Urothelium cell line (cell line): ENCODE measurements at regions not wholly inside any gene's neighbourhood (a gene's known extent, or its start where the extent isn't known, plus 50 kb on each side); places are given as distances from the start of the nearest gene placed in this dataset.

Source experiments
- DNase-seq: peaks from one replicate; pipeline ENCODE4 v3.0.0; 2011; ENCODE audit warnings: low spot score, mixed read lengths
- FAIRE-seq: peaks from 2 replicates; lab custom pipeline; 2011; peaks lifted over from hg19 to GRCh38; lab: Jason Lieb, UNC

GRCh38 chr6:23448281-23448680 lies 677.7 kb upstream of the NRSN1 start:
- no peak for FAIRE-seq
- DNase-seq, result no peak

DNA sequence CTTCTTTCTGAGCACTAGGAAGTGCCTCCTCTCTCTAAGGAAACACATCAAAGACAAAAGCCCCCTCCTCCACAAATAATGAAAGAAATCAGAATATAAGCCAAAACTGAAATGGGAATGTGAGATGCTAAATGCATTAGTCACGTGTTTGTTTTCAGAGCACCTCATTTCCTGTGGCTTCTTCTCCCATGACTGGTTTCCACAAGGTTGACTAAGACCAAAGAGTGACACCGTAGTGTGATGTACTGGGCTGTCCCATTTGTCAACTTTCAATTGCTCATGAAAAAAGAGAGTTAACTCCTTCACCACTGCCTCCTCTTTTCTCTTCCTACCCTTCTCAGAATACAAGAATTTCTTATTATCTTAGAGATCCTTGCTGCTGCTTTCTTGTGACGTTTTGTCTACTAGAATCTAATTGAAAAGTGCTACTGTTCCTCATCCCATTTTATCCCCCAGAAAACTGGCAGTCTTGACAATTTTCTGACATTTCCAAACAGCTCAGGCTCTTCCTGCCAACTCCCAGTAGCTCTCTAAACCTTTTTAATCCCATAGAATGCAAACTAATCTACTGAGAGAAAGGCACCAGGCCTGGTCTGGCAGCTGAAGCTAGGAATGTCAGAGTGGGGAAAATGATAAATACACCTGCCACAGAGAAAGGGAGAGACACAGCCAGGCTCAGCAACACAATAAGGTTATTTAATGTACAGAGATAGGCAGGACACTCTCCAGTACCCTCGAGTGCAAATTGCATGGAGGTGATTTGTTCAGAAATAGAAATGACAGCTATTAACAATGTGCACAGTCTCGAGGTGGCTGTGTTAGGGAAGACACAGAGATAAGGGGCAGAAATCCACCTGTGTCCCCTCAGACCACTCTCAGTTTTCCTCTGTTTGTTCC lies 671.7 kb upstream of the NRSN1 start:
- DNase-seq (peak; percentile 30), FAIRE-seq (no peak)

DNA sequence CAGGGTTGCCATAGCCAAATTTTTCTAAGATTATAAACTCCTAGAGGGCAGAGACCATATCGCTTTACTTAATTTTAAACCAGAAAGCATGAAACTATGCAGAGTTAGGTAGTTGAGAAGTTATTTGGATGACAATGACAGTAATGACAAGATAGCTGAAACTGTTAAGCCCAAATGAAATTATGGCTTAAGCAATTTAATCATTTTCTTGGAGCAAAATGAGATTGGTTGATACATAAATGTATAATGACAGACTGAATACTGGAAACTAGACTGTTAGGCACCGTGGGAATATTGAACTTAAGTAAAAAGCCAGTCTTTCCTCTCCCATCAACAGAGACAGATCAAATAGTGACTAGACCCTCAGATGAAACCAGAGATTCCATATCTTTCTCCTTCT lies 670.3 kb upstream of the NRSN1 start:
- FAIRE-seq (no peak), DNase-seq (no peak)

DNA sequence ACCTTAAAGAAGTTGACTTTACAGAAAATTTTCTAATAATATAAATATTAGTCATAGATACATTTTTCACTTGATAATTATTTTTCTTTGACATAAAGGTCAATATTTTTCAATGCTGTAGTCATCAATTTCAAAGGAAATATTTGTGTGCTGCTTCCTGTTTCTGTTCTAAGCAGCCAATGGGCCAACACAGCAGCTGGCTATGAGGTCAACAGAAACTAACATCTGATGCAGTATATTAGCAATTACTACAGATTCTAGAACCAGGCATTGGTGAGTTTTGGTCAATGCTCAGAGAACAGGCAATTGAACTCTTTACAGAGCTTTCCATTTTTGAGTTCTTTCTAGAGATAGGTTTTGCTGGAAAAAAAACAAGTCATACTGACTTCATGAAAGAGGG lies 669.6 kb upstream of the NRSN1 start:
- DNase-seq, result no peak

DNA sequence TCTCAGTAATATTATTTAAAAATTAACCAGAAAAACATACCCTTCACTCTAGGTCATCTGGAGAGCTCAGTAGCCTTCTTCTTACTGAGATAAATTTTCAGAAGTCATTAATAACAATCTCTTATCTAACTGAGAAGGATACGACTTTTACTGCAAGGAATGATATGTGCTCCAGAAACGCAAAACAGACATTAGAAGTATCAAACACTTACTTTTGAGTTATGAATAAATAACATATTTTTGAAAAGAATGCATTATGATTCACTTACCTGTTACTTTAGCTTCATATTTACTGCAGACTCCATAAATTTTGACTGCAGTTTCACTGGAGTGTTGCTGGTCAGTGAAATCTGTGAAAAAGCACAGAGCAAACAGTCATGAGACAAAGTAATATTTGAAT lies 668.7 kb upstream of the NRSN1 start:
- FAIRE-seq, result no peak

More for the DNA sequence above, 669.6 kb upstream of the NRSN1 start:
- FAIRE-seq, result no peak

GRCh38 chr6:23465912-23466311 lies 660.1 kb upstream of the NRSN1 start:
- FAIRE-seq (no peak), DNase-seq (no peak)

More for the DNA sequence above, 668.7 kb upstream of the NRSN1 start:
- no peak for DNase-seq

GRCh38 chr6:23477586-23477985 lies 648.4 kb upstream of the NRSN1 start:
- no peak for FAIRE-seq

GRCh38 chr6:23478312-23478711 lies 647.7 kb upstream of the NRSN1 start:
- no peak for FAIRE-seq
- no peak for DNase-seq

More at GRCh38 chr6:23477586-23477985, 648.4 kb upstream of the NRSN1 start:
- DNase-seq, result no peak

- DNase-seq (no peak), FAIRE-seq (no peak)
Measured at GRCh38 chr6:23483896-23484295, 642.1 kb upstream of the NRSN1 start.

DNA sequence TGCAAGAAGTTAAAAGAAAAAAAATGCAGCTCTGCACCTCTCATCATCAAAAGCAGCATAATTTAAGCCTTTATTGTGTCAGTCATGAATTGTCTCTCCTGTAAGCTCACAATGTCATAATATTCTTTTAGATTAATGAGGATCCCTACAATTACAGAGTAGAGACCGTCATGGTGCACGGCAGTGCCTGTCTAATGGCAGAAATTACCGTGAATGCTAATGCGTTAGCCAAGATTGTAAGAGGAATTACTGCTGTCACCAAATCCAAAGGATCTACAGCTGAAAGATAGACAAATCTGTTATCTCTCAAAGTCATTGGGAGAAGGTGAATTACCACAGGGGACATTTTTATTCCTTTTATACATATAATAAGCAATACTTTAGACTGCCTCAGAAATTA lies 631.6 kb upstream of the NRSN1 start:
- DNase-seq (no peak), FAIRE-seq (no peak)

DNA sequence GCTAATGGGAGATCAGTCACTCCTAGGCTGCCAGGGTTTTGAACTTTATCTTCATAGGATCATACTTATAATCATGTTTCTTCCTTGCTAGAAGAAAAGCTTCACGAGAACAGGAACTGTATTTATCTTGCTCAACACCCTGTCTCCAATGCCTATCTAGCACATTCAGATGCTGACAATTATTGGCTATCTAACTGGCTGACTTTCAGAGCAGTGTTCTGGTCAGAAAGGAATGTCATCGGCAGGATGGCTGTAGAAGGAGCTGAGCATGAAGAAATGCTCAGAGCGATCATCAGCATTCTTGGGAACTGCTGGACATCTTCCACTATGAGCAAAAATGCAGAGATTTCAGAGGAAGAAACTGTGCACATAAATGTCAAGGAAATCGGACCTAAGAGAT lies 628.0 kb upstream of the NRSN1 start:
- no peak for FAIRE-seq

DNA sequence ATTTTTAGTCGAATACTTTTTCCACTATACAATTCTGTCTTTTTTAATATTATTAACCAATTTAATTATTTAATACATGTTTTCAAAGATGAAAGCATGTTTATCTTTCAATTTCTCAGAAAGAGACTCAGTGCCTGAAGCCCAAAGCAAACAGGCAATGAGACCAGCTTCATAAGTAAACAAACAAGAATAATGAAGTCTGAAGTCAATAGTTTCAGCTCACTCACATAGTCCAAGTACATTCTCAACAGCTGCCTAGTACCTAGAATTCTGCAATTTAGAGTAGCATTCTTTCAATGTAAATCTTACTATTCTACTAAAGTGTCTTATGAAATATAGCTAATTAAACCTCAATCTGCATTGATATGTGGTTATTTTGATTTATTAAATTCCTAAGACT lies 626.5 kb upstream of the NRSN1 start:
- no peak for FAIRE-seq
- no peak for DNase-seq

More for the DNA sequence above, 628.0 kb upstream of the NRSN1 start:
- DNase-seq, result no peak

- FAIRE-seq, result no peak
- DNase-seq, result no peak
Measured at GRCh38 chr6:23503173-23503572, 622.8 kb upstream of the NRSN1 start.

- no peak for FAIRE-seq
- no peak for DNase-seq
Measured at GRCh38 chr6:23505026-23505425, 621.0 kb upstream of the NRSN1 start.

- FAIRE-seq, result no peak
Measured at GRCh38 chr6:23510778-23511510, 615.1 kb upstream of the NRSN1 start.

DNA sequence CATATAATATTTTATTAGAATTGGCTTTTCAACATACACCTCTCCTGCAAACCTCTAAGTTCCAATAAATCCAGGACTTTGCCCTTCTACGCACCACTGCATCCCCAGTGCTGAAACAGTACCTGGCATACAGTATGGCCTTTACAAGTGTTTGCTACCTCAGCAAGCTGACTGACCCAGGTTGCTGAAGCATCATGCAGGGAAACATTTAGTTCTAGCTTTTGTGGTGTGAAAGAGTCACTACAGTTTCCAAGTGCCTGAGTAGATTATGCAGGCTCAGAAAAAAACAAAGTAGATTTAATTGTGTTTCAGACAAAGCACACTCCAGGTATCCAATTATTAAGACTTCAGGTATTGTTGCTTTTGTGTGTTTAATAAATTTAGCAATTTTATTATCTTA lies 614.2 kb upstream of the NRSN1 start:
- FAIRE-seq (no peak), DNase-seq (no peak)

More at GRCh38 chr6:23510778-23511510, 615.1 kb upstream of the NRSN1 start:
- no peak for DNase-seq

- FAIRE-seq (no peak), DNase-seq (no peak)
Measured at GRCh38 chr6:23518294-23518693, 607.7 kb upstream of the NRSN1 start.

- FAIRE-seq (no peak), DNase-seq (no peak)
Measured at GRCh38 chr6:23522792-23523547, 603.0 kb upstream of the NRSN1 start.

GRCh38 chr6:23523771-23524170 lies 602.2 kb upstream of the NRSN1 start:
- DNase-seq, result no peak
- no peak for FAIRE-seq

DNA sequence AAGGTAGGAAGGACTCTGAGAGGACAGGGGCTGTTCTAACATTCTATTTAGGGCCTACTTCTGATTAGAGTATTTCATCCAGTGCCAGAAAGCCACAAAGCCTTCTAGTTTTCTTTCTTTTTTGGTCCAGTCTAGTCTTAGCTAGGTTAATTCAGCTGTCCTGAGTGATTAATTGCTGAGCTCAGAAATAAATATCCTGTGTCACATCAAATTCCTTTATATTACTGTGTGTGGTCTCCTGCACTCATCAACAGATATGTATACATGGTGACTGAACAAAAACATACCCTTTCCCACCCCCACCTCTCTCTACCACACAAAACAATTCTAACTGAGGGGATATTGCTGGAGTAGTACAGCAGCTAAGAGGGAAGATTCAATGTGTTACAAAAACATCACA lies 601.5 kb upstream of the NRSN1 start:
- FAIRE-seq (no peak), DNase-seq (no peak)

DNA sequence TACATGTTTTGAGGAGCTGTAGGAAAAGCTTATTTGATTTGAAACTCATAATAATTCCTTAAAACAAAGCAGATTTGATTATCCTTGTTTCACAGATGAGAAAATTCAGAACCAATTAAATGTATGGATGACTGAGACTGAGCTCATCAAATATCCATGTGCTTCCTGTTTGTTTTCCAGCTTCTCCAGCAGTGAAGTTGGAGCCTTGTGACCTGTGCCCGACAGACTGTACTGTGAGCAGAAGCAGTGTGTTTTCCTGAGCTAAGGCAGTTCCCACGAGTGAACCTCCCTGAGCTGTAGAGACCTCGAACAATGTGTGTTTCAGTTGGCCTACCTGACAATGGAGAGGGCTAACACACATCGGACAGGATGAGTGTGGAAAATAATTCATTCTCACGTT lies 599.5 kb upstream of the NRSN1 start:
- DNase-seq (no peak), FAIRE-seq (no peak)
